GM21529 (cell line): ENCODE measurements at regions not wholly inside any gene's neighbourhood (a gene's known extent, or its start where the extent isn't known, plus 50 kb on each side); places are given as distances from the start of the nearest gene placed in this dataset.

ENCODE experiments used
- ATAC-seq: cut with Tn5 transposase; IDR thresholded peaks from one replicate; pipeline ENCODE4 v1.9.1; 2021; ENCODE audit not compliant: unreplicated experiment

DNA sequence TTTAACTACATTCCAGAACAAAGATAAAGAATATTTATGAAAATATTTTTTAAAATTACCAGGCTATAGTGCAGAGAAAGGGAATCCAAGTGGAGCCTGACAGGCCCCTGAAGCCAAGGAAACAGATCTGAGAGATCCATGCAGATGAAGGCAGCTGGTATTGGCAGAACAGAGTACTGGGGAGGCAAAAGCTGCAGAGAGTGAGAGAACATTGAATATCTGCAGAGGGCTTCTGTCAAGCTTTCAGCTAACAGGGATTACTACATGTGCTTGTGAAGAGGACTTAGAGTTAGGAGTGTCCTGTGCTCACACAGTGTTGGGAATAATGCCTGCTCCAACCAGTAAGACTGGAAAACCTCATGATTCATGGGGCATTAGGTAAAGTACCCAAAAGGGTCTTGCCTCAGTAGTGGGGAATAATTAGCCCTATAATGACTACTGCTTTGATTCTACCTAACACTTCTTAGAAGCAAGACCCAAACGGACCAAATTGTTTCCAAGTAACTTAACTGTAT is 657.2 kb downstream of the DHX35 start:
- ATAC-seq: no peak

DNA sequence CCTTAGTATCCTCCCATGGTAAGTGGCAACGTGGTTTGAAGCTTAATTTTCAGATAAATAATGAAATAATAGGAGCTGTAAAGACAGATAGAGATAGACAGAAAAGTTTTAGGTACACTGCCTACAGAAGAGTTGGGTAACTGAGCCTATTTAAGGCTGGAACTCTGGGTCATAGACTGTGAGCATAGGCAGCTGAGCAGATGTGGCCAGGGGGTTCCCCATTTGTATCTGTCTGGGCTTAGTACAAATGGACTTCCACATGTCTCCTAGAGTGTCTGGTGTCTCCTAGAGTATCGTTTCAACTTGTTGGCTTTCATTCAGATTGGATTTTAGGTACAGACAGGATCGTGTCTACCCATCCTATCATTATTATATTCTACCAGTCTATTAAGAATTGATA is 649.8 kb downstream of the DHX35 start:
- ATAC-seq: no peak

DNA sequence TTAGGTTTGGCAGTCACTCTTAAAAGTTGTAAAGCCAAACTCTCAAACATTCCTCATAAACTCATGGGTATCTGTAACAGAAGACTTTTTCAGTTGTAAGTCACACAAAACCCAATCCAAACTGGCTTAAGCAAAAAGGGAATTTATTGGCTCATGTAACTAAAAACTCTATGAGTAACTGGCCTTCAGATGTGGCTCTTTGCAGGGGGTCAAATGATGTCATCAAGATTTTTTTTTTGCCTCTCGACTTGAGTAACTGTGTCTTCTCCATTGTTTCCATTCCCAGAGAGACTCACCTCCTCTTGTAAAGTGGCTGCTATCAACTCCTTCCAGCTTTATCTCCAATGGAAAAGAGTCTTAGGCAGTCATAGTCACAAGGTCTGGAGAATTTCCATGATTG is 645.0 kb downstream of the DHX35 start:
- no peak for ATAC-seq

DNA sequence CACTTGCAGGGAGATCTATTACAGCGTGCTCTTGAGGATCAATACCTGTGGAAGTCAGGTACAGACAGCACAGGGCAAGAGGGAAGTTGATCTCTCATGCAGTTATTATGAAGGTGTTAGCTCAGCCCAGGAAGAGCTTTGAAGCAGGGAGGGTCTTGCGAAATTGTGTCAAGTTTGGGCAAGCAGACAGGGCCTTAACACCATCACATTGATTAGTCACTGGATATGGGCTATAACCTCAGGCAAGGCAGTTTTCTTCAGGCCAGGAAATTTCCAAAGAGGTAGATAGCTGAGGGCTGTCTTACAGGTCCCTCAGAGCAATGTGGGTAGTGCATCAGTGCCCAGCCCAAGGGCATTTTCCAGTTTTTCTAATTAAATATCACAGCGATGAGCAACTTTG is 643.8 kb downstream of the DHX35 start:
- ATAC-seq: no peak

DNA sequence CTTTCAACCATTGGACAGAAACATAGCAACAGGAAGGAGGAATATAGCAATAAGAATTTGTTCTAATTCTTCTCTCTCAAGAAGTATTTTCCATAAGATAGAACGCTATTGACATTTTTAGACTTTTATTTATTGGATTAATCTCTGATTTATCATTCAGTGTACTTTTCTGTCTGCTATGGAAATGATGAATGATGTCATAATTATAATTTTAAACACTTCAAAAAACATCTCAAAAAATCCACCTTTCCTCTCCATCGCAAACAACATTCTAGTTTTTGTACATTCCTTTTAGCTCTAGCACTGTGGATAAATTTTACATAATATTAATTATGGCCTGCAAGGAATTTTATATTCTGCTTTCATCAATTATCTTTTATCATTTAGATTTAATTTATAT is 643.2 kb downstream of the DHX35 start:
- no peak for ATAC-seq

DNA sequence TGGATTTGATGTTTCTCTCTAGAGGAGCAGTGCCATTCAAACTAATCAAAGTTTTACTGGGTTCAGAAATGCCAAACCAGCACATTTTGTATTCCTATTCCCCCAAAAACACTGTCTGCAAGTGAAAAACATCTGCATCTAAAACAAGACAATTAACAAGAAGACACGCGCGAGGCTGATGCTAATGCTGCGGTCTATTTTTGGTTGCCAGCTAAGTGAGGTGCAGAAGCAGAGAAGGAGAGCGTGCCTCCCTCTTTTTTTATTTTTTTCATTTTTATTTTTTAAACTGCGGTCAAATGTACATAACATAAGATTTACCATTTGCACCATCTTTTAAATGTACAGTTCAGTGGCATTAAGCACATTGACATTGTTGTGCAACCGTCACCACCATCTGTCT is 641.1 kb downstream of the DHX35 start:
- no peak for ATAC-seq

DNA sequence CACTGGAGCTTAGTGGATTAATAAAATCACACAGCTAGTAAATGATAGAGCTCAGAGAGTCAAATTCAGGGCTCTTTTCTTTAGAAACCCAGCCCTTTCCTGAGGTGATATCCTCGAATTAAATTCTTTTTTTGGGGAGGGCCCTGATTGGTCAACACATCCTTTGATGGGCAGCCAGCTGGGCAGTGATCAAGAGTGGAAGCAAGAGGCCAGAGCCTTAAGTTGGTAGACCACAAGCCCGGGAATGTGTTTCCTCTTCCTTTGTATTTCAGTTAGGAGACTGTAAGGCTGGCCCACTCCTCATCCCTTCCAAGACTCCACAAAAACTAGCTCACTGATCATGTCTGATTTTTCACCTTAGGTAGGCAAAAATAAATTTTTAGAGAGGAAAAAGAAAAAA is 640.5 kb downstream of the DHX35 start:
- ATAC-seq: no peak

DNA sequence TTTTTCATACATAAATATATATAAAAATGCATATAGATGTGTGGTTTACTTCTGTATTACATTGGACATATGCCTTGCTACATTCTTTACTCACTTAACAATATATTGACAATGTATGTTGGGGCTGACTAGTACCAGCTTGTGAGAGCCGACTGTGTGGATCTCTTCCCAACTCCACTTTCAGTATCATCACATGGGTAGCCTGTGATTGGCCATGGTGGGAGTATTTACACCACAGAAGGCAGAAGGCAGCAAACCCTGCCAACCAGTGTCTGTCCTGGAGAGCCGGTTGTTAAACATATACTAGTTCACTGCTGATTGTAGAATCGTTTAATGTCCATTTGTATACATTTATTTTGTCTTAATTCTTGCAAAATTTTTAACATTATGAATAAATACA is 638.7 kb downstream of the DHX35 start:
- no peak for ATAC-seq

DNA sequence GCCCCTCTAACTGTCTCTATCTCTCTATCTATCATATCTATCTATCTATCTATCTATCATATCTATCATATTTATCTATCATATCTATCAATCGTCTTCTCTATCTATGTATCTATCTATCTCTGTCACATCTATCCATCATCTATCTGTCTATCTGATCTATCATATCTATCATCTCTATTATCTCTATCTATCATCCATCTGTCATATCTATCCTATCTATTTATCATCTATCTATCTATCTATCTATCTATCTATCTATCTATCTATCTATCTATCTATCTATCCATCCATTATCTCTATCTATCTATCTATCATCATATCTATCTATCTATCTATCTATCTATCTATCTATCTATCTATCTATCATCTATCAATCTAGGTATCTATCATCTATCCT is 638.0 kb downstream of the DHX35 start:
- ATAC-seq: no peak

DNA sequence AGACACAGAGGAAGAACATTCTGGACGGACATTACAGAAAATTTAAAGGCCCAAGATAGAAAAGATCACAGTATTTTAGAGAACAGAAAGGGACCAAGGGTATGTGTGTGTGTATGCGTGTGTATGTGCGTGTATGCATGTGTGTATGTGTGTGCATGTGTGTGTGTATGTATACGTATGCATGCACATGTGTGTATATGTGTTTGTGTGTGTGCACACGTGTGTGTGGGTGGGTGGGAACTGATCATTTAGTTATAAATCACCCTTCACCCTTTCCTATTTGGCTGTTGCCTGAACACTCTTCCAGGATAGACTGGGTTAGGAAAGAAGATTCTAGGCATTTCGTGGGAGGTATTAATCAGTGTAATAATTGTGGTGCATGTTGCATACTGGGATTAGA is 634.4 kb downstream of the DHX35 start:
- ATAC-seq: no peak

DNA sequence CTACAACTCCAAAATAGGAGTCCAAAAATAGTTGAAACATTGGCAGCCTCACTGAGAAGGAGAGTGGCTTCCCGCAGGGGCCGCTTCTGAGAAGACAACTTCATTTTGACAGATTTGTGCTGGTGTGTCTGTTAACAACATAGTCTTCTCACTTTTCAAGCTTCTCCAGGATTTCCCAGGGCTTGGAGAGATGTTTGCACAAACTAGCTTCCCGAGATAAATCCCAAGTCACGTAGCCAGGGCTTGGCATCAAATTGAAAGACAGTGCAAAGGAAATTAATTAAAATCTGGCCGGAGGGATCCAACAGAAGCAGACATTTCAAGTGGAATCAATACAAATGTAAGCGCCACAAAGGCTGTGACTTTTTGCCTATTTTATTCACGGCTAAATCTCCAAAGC is 630.2 kb downstream of the DHX35 start:
- ATAC-seq: no peak

DNA sequence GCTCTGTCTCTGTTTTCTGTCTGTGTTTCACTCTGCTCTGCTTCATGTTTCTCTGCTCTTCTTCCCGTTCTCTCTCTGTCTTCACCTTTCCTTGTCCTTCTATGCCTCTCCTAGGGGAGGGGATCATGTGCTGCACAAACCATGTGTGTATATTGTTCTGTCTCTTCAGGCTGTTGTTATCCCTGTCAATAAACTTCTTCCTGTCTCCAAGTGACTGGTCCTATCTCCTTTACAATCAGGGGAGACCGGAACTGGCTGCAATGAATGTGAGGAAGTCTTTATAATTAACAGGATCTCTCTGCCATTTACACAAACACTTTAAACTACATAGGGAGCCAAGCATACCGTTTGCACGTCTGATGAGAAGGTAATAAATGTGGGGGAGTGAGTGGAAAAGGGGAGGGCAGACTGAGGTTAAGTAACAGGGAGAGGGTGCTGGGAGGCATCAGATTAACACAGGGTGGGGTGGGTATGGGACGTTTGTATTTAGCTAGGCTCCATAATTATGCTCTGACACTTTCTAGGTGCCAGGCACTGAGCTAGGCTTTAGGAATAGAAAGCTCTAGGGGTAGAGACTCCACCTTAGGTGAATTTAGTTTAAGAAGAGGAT is 626.1 kb downstream of the DHX35 start:
- ATAC-seq: no peak

DNA sequence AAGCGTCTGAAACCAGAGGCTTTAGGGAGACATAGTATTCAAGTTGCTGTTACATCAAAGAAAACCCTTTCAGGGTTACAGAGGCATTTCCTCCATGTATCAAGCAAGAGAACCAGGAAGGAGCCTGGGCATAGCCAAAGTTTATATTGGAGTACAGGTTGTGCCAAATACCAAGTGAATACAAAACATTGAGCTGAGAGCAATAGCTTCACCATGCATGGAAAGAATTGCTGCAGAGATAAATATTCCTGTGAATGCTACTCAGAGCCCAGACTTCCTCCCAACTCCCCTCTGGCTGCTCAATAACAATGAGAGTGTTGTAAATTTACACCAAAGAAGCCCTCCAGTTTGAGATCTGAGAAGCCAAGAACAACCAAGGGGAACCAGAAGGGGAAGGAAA is 618.9 kb downstream of the DHX35 start:
- ATAC-seq: no peak

DNA sequence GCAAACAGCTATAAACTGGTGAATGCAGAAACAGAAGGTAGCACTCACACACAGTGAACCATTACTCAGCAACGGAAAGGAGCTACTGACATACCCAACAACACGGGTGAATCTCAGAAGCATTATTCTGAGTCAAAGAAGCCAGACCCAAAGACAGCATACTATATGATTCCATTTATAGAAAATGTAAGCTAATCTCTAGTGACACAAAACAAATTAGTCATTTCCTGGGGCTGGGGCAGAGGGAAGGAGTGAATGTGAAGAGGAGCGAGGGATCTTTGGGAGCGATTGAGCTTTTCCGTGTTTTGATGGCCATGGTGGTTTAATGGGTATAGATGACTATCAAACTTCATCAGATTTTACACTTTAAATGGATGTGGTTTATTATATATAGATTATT is 614.6 kb downstream of the DHX35 start:
- ATAC-seq: no peak

DNA sequence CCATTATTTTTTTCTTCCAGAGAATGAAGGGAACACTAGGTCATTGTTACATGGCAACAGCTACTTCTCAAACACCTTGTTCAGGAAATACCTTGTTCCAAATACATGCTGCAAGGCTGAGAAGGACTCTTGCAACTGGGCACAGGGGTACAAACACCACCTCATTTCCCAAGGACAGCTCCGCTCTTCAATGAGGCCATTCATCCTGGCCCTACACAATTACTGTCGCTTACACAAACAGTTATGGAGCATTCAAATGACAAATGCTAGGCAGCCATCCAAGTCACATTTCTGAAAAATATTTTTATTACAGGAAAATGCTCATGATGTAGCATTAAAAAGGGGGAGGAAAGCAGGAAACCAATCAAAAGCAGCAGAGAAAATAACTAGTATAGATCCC is 611.9 kb downstream of the DHX35 start:
- no peak for ATAC-seq

DNA sequence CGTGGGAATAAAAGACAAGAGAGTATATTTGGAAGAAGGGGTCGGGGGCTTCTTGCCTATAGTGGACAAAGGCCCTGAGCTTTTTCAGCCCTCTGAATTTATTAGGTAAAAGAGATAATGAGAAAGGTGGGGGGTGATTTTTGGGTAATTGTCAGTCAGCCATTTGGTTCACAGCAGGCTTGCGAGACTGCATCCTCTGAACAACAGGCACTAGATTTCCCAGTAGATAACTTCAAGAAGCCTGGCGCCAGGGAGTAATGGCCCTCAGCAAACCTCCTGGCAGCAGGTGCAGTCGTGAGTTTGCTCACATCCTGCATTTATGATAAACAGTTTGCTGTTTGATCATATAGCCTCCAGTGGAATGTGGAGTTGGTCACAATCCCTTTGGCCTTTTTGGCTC is 609.0 kb downstream of the DHX35 start:
- no peak for ATAC-seq

DNA sequence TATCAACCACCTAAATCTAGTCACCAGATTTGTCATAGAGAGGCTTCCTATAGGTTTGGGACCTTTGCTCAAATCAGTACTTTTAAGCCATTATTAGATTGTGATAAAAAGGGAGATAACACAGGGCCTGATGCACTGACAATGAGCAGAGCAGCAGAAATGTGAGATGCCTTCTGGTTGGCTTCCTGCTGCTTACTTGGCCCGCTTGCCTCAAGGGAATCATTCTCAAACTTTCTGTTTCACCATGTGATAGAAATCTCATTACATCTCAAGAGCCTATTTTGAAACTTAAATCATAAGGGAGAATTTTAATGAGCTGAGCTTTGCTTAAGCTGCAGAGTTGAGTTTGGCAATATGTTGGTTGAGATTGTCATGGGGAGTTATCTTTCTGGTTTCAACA is 606.0 kb downstream of the DHX35 start:
- ATAC-seq: peak; percentile 66

DNA sequence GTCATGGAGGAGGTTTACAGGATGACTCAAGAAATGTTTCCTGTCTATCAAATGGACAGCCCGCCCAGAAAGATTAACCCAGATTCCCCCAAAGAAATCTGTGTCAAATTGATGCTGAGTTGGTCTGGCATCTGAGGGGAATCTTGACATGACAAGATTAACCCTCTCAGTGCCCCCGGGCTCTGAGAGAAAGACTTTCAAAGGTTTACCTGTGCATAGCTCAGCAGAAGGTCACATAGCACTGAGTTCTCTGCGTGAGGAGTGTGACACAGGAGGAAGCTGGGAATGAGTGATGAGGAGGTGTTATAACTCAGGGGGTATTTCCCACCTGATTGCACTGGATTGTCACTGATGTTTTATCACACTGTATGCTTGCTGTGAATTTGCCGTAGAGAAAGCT is 601.2 kb downstream of the DHX35 start:
- ATAC-seq: no peak

DNA sequence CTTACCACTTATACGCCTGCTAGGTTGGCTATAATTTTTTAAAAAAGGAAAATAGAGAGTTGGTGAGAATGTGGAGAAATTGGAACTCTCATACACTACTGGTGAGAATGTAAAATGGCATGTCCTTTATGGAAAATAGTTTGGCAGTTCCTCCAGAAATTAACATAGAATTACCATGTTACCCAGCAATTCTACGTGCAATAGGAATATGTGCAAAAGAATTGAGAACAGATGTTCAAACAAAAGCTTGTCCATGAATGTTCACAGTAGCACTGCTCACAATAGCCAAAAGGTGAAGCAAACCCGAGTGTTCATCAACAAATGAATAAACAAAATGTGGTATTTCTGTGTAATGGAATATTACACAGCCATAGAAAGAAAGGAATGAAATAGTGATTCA is 592.2 kb downstream of the DHX35 start:
- ATAC-seq: no peak

DNA sequence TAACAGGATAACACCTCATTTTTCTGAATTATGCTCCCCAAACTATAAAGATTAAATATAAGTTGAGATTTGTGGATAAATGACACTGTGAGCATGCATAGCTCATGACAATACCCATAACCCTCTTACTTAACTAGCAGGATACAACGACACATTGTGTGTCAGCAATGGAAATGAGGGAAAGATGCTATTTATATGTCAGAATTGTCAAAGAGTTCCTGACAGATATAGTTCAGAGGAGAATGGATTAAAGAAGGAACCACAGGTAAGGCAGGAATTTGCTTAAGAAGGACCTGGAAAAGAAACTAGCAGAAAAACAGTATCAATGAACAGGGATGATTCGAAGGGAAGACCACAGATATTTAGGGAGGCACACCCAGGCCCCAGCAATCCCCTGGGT is 591.0 kb downstream of the DHX35 start:
- ATAC-seq: no peak

DNA sequence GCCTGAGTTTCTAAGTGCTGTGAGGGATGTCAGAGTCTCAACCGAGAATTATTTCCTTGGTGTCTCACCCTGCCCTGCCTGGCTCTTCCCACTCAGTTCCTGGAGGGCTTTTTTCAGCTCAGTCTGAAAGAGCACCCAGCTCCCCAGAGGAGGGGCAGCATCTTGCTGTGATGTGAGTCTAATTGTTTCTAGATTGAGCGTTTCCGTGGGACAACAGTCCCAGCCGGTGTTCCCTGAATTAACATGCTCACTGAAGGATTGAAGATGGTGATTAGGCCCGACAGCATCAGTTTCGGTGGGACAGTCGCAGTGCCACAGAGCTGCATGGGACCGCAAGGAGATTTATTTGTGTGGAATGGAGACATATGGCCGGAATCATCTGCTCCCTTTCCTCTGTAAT is 587.6 kb downstream of the DHX35 start:
- no peak for ATAC-seq

DNA sequence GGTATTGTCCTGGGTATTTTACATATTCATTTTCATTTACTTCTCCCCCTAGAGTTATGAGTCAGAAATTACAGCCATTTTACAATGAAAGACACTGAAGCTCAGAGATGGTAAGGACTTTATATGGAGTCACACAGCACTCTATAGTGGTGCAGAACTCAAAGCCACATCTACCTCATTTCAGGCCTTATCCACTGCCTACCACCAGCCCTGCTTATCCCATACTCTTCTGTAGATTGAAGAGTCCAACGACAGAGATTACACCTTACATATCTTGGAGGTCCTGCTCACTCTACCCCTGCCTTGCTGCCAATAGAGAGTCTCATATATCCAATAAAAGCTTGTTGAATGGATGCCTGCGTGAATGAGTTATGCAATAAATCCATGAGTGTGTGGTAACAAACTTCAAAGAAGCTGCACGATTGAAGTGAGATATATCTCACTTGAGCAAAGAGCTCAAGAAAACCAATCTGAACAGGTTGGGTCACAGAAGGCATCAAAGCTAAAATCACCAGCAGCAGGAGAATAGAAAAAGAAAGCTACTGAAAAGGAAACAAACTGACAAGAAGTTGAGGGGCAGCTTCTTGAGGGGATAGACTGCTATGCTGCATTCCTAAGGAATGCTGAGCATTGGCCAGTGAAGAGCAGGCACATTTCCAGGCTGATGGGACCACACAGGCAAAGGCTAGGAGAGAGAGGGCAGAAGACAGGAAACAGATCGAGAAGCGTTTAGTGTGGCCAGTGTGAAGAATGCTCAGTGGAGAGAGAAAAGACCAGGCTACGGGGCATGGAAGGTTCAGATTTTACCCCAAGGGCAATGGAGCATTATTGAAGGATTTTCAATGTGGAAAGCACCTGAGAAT is 585.6 kb downstream of the DHX35 start:
- ATAC-seq: no peak
